ENCODE measurements at regions not wholly inside any gene's neighbourhood (a gene's known extent, or its start where the extent isn't known, plus 50 kb on each side); places are given as distances from the start of the nearest gene placed in this dataset.

DNA sequence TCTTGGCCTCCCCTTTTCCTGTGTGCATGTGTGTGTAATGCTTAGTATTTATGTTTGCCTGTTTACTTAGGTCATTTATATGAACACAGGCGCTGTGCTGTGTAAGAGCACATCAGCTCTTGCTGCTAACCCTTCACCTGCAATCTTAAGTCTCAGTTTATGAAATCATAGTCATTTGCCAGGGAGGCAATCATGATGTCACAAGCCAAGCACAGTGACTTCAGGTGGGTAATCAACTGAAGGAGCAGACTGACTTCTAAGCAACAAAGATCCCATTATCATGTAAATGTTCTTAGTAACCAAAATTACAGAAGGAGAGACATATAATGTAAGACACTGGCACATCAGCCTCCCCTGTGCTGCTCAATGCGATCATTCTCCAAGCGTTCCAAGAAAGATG, 386.3 kb upstream of the MEIS1 start (continued):
- TF ChIP-seq, protein P1, sequence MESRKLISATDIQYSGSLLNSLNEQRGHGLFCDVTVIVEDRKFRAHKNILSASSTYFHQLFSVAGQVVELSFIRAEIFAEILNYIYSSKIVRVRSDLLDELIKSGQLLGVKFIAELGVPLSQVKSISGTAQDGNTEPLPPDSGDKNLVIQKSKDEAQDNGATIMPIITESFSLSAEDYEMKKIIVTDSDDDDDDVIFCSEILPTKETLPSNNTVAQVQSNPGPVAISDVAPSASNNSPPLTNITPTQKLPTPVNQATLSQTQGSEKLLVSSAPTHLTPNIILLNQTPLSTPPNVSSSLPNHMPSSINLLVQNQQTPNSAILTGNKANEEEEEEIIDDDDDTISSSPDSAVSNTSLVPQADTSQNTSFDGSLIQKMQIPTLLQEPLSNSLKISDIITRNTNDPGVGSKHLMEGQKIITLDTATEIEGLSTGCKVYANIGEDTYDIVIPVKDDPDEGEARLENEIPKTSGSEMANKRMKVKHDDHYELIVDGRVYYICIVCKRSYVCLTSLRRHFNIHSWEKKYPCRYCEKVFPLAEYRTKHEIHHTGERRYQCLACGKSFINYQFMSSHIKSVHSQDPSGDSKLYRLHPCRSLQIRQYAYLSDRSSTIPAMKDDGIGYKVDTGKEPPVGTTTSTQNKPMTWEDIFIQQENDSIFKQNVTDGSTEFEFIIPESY (IDR thresholded peaks at IDR 0.05; ENCODE audit: borderline replicate concordance, low read depth): no peak
- TF ChIP-seq TCF12 (IDR thresholded peaks at IDR 0.05): no peak
- TF ChIP-seq GATA2 (CRISPR knock-in tag; IDR thresholded peaks at IDR 0.05): no peak
- no peak for TF ChIP-seq EZH2phosphoT487 (IDR thresholded peaks at IDR 0.05; ENCODE audit: borderline replicate concordance, low read depth)
- no peak for TF ChIP-seq FOXM1 (IDR thresholded peaks at IDR 0.05; ENCODE audit: low read depth)
- TF ChIP-seq GABPA (IDR thresholded peaks at IDR 0.05; ENCODE audit: low read depth): no peak
- no peak for TF ChIP-seq FOSL2 (IDR thresholded peaks at IDR 0.05; ENCODE audit: borderline replicate concordance, low read depth)
- no peak for TF ChIP-seq NRF1 (IDR thresholded peaks at IDR 0.05; ENCODE audit: low read depth, low read length)
- TF ChIP-seq RFX5 (IDR thresholded peaks at IDR 0.05; ENCODE audit: low read length): no peak

DNA sequence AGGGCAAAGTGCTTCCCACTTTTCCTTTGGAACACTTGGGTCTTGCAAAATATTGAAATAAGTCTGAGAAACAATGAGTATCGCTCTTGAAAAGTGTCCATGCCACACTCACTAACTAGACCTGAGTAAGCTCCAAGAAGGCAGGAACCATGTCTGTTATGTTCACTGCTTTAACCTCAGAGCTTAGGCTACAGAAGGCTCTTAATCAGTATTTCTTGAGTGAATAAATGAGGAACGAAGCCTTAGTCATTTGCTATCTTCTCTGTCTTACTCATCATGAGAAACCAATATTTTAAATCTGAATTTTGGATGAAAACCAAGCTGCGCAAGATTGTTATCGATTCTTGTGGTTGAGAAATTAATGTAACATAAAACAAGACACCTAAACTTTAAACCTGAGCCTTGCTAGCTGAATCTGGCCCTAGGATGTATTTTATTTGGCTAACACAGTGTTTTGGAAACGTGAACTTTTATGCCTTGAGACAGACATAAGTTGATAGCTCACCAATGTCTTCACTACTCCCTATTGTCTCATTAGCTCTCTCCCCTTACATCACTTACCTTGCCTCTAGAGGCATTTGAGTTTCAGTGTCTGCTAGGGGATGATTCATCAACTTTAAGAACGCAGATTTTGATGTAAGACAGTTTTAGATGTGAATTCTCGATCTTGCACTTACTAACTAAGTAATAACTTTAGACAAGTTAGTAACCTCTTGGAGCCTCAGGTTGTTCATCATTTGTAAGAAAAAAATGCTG, 392.8 kb upstream of the MEIS1 start:
- peaks cover 0 to 2% of the 10 kb centered on the region in 2 experiments; a peak in 1 of 4 replicates for H3K4me1 ChIP-seq (ENCODE audit: control insufficient read depth in 1 of 2, insufficient read depth in 2 of 2, low read depth in 1 of 2, low read length in 1 of 2)
- no peaks in the 10 kb centered on the region for H3K27me3 ChIP-seq (ENCODE audit: insufficient read depth)
- no peaks in the 10 kb centered on the region for H3F3A ChIP-seq (replicated peaks; ENCODE audit: insufficient read depth)
- ChIA-PET CTCF (no interaction called here), POLR2A (no interaction called here)
- H3K4me2 ChIP-seq: no peak overlapping the region
- H3K9me3 ChIP-seq: no peaks in the 10 kb centered on the region
- WGBS (ENCODE audit: low lambda C conversion rate): 26% methylated on average over 7 of the region's 7 CpGs
- no peaks in the 10 kb centered on the region for H3K79me2 ChIP-seq (ENCODE audit: insufficient read depth)
- no peak overlapping the region for H3K27ac ChIP-seq (ENCODE audit: low read depth in 2 of 2, low read length in 1 of 2)
- H2AFZ ChIP-seq (ENCODE audit: low read depth): no peak overlapping the region
- H4K20me1 ChIP-seq (ENCODE audit: insufficient read depth): no peaks in the 10 kb centered on the region
- H3K9ac ChIP-seq: no peak overlapping the region
- H3K36me3 ChIP-seq (replicated peaks in 1 of 2; ENCODE audit: control insufficient read depth in 1 of 2, insufficient read depth in 2 of 2, low read length in 1 of 2): no peaks in the 10 kb centered on the region
- DNase-seq: no peak
- no peak for TF ChIP-seq GATA2 (CRISPR knock-in tag; IDR thresholded peaks at IDR 0.05)
- TF ChIP-seq, protein P2, sequence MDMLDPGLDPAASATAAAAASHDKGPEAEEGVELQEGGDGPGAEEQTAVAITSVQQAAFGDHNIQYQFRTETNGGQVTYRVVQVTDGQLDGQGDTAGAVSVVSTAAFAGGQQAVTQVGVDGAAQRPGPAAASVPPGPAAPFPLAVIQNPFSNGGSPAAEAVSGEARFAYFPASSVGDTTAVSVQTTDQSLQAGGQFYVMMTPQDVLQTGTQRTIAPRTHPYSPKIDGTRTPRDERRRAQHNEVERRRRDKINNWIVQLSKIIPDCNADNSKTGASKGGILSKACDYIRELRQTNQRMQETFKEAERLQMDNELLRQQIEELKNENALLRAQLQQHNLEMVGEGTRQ (IDR thresholded peaks at IDR 0.05; ENCODE audit: borderline replicate concordance, low read depth, low read length): no peak
- TF ChIP-seq, protein P3, sequence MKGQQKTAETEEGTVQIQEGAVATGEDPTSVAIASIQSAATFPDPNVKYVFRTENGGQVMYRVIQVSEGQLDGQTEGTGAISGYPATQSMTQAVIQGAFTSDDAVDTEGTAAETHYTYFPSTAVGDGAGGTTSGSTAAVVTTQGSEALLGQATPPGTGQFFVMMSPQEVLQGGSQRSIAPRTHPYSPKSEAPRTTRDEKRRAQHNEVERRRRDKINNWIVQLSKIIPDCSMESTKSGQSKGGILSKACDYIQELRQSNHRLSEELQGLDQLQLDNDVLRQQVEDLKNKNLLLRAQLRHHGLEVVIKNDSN (IDR thresholded peaks at IDR 0.05; ENCODE audit: borderline replicate concordance, low read depth): no peak
- no peak for TF ChIP-seq FOXM1 (IDR thresholded peaks at IDR 0.05; ENCODE audit: low read depth)
- no peak for TF ChIP-seq YY1 (IDR thresholded peaks at IDR 0.05; ENCODE audit: low read depth)
- TF ChIP-seq, protein P4, sequence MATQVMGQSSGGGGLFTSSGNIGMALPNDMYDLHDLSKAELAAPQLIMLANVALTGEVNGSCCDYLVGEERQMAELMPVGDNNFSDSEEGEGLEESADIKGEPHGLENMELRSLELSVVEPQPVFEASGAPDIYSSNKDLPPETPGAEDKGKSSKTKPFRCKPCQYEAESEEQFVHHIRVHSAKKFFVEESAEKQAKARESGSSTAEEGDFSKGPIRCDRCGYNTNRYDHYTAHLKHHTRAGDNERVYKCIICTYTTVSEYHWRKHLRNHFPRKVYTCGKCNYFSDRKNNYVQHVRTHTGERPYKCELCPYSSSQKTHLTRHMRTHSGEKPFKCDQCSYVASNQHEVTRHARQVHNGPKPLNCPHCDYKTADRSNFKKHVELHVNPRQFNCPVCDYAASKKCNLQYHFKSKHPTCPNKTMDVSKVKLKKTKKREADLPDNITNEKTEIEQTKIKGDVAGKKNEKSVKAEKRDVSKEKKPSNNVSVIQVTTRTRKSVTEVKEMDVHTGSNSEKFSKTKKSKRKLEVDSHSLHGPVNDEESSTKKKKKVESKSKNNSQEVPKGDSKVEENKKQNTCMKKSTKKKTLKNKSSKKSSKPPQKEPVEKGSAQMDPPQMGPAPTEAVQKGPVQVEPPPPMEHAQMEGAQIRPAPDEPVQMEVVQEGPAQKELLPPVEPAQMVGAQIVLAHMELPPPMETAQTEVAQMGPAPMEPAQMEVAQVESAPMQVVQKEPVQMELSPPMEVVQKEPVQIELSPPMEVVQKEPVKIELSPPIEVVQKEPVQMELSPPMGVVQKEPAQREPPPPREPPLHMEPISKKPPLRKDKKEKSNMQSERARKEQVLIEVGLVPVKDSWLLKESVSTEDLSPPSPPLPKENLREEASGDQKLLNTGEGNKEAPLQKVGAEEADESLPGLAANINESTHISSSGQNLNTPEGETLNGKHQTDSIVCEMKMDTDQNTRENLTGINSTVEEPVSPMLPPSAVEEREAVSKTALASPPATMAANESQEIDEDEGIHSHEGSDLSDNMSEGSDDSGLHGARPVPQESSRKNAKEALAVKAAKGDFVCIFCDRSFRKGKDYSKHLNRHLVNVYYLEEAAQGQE (IDR thresholded peaks at IDR 0.05; ENCODE audit: low read depth, low read length): no peak
- TF ChIP-seq ELF1 (IDR thresholded peaks at IDR 0.05): no peak
- TF ChIP-seq FOSL2 (IDR thresholded peaks at IDR 0.05; ENCODE audit: borderline replicate concordance, low read depth): no peak
- TF ChIP-seq RXRA (IDR thresholded peaks at IDR 0.05; ENCODE audit: borderline replicate concordance, low read depth): no peak
- no peak for TF ChIP-seq FOXJ3 (CRISPR knock-in tag; IDR thresholded peaks at IDR 0.05)
- TF ChIP-seq, protein P1 (IDR thresholded peaks at IDR 0.05; ENCODE audit: borderline replicate concordance, low read depth): no peak
- no peak for TF ChIP-seq RCOR1 (IDR thresholded peaks at IDR 0.05; ENCODE audit: low read length)
- TF ChIP-seq SIN3A (IDR thresholded peaks at IDR 0.05; ENCODE audit: borderline replicate concordance, low read depth, low read length): no peak
- TF ChIP-seq, protein P5, sequence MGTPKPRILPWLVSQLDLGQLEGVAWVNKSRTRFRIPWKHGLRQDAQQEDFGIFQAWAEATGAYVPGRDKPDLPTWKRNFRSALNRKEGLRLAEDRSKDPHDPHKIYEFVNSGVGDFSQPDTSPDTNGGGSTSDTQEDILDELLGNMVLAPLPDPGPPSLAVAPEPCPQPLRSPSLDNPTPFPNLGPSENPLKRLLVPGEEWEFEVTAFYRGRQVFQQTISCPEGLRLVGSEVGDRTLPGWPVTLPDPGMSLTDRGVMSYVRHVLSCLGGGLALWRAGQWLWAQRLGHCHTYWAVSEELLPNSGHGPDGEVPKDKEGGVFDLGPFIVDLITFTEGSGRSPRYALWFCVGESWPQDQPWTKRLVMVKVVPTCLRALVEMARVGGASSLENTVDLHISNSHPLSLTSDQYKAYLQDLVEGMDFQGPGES (IDR thresholded peaks at IDR 0.05; ENCODE audit: low read depth, low read length): no peak
- H3K9me2 ChIP-seq: no peaks in the 10 kb centered on the region
- H3K4me3 ChIP-seq (ENCODE audit: low read depth in 2 of 2, low read length in 1 of 2): no peak overlapping the region
